ENCODE measurements at regions not wholly inside any gene's neighbourhood (a gene's known extent, or its start where the extent isn't known, plus 50 kb on each side); places are given as distances from the start of the nearest gene placed in this dataset.

GRCh38 chr6:91751526-91751925, 1164.7 kb upstream of the MAP3K7 start:
- TF ChIP-seq CTCF (IDR thresholded peaks at IDR 0.05; ENCODE audit: insufficient read depth, low read length): no peak
- TF ChIP-seq POLR2AphosphoS5 (IDR thresholded peaks at IDR 0.05; ENCODE audit: low read depth): no peak
- no peak for TF ChIP-seq GABPA (IDR thresholded peaks at IDR 0.05; ENCODE audit: low read depth)
- TF ChIP-seq SPI1 (IDR thresholded peaks at IDR 0.05; ENCODE audit: borderline replicate concordance, low read depth): no peak
- no peak for TF ChIP-seq REST (IDR thresholded peaks at IDR 0.05; ENCODE audit: insufficient replicate concordance, low read depth)
